GM19397 (cell line): ENCODE measurements at regions not wholly inside any gene's neighbourhood (a gene's known extent, or its start where the extent isn't known, plus 50 kb on each side); places are given as distances from the start of the nearest gene placed in this dataset.

Experiments
- ATAC-seq: cut with Tn5 transposase; IDR thresholded peaks from one replicate; pipeline ENCODE4 v1.9.1; 2021; ENCODE audit warnings: mild to moderate bottlenecking, moderate library complexity; ENCODE audit not compliant: unreplicated experiment

DNA sequence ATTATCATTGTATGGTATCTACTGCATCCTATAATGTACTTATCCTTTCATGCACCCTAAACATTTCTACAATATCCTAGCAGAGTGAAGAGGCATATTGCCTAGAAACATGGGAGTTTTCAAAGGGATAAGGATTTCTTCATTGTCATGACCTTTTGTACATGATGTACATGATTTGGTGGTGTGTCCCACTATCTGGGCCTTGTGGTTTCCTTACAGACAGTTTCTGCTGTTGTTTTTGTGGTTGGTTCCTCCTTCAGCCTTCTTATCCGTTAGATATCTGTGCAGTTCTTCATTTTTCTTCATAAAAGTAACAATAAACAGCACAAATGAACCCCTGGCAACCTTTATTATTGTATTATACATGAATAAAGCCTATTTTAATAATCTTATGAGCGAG lies 70.4 kb upstream of the BACH1 start:
- ATAC-seq, result no peak

DNA sequence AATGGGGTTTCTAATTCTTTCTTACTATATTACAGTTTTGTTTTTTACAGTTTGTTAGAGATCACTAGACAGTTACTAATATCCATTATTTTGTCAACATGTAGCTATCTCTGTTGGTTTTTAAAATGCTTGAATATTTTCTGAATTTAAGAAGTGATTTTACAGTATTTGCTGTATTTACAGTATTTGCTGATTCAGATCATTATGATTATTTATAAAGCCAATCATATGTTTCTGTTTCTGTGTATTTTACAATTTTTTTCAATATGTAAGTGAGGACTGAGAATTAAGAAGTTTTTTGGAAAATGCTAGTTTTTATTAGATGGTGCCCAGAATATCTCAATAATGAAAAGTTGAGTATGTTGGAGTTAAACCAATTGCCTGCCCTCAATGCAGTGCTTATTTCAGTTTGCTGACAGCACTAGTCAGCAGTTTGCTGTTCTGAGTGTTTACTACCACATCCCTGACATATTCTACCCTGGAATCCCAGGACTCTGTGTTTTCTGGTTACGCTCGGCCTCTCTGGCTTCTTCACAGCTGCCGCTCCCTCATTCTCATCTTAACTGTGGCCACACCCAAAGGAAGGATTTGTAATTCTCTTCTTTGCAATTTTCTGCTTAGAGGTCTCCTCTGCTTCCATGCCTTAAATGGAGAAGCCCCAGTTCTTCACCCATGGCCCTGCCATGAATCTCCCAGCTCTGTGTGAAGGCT lies 68.0 kb upstream of the BACH1 start:
- ATAC-seq, result no peak

DNA sequence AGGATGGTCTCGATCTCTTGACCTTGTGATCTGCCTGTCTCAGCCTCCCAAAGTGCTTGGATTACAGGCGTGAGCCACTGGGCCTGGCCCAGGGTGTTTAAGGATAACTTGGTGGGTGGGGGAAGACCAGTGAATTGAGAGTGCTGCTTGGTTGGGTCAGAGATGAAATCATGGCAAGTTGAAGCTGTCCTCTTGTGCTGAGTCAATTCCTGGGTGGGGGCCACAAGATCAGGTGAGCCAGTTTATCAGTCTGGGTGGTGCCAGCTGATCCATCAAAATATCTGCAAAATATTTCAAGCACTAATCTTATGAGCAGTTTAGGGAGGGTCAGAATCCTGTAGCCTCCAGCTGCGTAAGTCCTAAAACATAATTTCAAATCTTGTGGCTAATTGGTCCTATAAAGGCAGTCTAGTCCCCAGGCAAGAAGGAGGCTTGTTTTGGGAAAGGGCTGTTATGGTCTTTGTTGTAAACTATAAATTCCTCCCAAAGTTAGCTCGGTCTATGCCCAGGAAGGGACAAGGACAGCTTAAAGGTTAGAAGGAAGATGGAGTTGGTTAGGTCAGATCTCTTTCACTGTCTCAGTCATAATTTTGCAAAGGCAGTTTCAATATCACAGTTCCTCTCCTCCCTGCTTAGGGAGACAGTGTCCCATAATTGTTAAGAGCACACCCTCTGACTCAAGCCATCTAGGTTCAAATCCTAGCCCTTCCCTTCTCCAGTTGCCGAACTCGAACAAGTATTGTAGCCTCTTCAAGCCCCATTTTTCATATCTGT lies 66.8 kb upstream of the BACH1 start:
- ATAC-seq, result no peak

DNA sequence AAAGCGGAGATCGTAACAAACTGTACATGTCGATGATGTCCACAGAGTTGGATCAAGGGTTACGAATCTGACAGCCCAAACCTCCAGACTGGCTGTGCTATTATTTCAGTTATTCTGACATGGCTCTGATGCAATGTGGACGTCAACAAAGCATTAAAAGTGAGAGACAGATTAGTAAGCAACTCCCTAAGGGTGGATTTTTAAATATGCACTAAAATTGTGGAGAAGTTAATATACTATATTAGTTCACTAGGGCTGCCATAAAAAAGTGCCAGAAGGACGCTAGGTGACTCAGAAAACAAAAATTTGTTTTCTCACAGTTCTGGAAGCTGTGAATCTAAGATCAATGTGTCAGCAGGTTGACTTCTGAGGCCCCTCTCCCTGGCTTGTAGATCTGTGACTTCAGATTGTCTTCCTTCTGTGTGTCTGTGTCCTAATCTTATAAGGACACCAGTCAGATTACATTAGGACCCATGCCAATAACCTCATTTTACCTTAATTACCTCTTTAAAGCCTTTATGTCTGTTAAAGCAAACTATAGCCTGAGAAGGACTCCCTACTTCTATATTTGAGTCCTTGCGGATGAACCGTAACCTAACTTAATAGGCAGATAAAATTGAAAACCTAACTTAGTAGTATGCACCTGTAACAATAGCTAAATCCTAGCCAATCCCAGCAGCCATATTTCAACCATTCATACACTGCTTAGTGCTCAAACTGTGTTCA lies 66.0 kb upstream of the BACH1 start:
- ATAC-seq, result no peak

DNA sequence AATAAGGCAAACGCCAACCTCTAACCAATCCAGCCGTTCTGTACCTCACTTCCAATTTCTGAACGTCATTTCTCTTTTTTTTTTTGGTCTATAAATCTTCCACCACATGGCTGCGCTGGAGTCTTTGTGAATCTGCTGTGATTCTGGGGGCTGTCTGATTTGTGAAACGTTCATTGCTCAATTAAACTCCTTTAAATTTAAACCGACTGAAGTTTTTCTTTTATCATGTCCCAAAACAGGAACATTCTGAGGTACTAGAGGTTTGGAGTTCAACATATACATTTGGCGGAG lies 65.5 kb upstream of the BACH1 start:
- peak; percentile 17 for ATAC-seq

DNA sequence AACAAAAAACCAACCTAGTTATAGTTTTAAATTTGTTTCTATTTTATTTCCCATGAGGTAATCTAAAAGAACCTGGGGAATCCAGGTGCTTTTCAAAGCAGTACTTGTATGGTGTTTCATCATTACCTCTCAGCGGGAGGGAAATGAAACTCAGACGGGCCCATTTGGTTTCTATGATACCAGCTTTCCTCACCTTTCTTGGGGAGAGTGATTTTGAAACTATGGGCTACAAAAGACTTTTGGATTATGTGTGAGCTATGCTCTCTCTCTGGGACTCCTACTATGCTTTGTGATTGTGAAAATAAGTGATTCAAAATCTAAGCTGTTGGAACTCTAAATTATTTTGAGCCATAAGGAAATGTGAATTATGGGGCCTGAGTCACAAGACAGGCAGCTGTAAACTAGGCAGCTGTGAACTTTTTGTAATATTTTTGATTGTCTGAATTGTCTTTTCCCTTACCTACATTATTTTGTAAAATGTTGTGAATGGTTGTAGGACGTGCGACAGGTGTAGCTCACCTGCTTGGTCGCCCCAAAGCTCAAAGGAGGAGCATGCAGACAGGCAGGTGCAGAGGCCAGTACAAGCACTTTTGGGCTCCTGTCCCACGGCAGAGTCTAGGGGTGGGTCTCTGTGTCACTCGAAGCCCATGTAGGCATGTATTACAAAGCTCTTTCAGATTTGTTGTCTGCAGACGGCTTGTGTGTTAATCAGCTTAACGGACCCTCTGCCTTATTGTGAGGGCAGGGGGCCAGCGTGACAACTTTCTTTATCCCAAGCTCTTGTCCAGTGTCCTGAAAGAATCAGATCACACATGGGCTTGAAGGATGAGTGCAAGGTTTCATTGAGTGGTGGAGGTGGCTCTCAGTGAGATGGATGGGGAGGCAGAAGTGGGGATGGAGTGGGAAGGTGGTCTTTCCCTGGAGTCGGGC lies 64.8 kb upstream of the BACH1 start:
- ATAC-seq, result peak; percentile 47

DNA sequence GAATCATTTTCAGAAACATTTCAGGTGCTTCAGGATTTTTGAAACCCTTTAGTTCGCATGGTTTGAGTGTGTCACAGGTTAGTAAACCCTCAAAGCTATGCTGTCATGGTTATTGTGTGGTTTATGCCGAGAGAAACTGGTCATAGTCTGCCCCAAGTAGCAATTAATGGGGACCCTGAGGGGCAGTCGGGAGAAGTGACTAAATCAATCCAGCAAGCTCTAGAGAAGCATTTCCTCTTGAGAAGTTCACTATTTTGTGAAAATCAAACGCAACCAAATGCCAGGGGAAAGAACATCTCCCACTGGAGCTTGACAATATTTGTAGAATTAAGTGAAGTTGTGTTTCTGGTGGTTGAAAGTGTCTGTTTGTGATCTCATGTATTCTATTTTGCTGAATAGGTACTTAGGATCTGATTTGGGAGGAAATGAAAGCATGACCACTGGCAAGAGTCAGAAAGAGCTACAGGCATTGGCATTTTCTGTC lies 63.0 kb upstream of the BACH1 start:
- peak; percentile 53 for ATAC-seq

DNA sequence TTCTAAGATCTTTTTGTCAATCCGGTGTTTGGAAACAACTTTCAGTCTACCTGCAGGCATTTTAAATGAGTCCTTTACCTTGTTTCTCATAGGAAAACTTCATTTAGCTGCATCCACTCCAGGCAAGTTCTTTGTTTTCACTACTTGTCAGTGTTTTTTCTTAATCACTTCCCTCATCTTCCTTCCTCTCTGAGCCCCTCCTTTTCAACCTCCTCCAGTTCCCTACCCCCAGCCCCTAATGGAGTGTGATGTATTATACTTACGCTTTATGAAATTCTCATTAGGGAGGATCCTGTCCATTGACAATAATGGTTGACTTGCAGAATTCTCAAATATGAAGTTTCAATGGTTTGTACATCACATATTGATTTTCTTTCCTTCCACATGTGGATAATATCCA lies 62.5 kb upstream of the BACH1 start:
- no peak for ATAC-seq

DNA sequence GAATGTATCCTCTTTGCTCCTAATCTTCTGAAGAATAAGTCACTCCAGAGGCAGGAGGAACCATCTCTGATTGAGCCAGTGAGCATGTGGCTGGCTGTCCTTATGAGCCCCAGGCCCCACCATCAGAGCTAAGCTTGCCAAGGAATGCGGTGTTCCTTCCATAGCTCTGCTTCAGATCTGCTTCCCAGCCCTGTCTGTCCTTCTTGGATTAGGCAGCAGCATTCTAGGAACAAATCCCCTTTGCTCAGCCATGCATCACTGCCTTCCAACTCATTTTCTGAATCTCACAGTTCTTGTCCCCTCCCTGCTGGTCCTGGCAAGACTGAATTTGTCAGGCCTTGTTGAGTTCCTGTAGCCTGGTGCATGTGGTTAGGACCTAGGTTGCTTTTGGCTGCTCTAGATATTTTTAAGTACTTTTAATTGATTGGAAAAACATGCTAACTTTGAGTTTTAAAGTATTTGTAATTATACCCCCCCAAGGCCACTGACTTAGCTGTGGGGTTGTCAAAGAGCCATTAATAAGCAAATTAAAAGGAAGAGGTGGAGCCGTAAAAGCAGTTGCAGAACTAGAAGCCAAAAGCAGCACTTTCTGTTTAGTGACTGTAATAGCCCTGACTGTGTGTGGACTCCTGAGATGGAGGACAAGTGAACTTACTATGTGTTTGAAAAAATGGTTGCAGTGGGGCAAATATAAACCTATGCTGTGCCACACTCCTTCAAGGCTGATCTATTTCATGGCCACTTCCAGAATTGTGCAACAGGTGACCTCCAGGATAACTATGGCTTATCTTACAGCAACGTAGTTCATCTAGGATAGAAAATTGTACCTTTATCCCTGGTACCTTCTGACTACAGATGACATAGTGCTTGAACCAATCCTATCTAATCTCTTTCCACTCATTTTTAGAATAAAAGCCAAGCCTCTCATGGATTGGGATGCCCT lies 61.3 kb upstream of the BACH1 start:
- ATAC-seq, result no peak

DNA sequence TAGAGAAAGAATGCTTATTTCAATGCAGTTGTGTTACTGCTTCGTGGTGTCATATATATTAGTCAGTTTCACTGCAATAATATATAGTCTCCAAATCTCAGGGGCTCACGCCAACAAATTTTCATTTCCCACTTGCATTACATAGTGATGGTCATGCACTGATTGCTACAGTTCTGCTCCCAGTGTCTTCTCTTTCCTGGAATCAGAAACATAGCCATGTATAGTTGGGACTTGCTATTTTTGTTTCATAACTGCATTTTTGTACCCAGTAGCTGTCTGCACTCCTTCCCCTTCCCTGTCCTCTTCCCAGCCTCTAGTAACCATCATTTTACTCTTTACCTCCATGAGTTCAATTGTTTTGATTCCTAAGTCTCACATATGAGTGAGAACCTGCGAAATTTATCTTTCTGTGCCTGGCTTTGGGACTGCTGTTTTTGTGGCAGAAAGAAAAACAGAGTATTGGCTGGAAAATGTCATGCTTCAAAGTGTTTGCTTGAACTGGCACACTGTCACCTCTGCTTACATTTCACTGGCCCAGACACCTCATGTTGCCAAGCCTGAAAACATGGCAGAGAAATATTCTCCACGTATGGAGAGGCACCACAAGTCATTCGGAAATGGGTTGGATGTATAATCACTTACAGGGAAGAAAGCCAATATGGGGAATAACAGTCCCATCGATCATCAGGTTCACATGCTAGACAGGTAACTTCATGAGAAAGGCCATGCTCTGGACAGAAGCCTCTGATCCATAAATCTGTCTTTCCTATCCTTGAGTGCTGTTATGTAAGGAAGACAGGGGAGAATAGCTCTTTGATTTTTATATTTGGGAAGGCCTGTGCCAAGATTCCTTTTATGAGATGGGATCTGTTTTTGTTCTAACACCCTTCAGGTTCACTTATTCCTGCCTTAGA lies 60.4 kb upstream of the BACH1 start:
- no peak for ATAC-seq

DNA sequence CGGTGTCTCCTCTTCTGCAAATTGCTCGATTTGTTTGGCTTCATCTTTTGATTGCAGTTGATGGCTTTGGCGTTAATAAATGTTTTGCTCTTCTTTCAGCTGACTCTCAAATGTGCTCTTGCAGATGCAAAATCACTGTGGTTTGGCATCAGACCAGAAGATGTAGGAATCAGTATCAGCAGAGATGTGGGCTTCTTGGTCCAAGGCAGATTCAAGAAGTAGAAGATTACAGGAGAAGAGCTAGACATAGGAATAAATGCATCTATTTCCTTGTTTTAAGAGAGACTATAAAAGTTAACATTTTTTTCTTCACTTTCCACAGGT lies 59.8 kb upstream of the BACH1 start:
- no peak for ATAC-seq

DNA sequence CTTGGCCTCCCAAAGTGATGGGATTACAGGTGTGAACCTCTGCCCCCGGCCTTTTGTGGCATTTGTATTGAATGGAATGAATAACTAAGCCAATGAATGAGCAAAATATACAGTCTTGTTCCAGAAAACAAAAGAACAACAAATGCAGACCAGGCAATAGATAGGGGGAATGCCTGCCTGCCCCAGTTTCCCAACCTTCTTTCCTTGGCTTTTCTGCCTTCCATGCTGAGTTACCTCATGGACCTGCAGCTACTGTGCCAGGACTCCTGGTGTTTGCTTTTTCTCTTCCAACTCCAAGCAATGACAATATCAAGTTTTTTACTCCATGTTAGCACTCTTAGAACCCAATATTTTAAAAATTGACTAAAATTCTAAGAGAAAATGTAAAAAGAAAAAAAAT lies 58.6 kb upstream of the BACH1 start:
- no peak for ATAC-seq

DNA sequence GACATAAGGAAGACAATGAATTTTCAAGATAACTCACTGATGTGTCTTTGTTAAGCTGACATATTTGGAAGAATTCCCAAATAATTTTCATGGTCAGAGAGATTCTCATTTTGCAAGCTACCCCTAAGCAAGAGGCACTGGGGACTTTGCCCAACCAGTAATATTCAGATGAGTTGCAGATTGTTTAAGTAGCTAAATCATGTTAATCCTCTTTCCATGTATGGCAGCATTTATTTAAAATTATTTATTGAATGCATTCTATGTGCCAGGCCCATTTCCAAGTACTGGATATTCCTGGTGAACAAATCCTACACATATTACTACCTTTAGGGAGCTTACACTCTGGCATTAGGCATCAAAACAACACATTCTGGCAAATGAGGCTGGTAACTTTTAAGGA lies 56.5 kb upstream of the BACH1 start:
- ATAC-seq, result no peak

DNA sequence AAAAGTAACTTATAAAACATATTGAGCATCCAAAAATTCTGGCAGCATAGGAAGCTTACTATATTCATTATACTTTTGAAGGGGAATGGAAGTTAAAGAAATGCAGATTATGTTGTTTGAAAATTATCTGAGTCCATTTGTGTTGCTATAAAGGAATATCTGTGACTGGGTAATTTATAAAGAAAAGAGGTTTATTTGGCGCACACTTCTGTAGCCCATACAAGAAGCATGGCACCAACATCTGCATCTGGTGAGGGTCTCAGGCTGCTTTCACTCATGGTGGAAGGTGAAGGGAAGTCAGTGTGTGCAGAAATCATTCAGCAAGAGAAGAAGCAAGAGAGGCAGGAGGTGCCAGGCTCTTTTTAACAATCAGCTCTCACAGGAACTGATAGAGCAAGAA lies 55.5 kb upstream of the BACH1 start:
- ATAC-seq, result no peak

DNA sequence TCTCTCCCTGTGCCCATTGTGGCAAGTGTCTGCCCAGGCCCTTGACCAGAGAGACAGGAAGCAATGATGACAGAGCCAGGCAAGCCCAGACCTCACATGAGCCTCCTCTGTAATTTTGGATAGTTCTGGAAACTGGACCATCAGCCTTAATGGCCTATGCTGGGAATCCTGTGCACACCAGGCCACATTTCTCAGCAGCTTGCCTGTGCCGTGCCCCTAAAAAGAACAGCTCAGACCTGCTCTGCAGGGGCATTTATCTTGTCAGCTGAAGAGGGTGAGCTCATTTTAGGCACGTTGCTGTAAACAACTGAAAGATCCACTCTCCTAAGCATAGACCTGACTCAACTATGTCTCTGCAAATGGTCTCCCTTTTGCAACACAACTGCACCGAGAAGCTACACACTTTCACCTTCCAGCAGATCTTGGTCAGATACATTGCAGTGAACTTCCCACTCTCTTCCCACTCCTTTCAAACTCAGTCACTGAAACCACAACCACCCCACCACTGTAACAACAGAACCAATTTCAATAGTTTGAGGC lies 53.5 kb upstream of the BACH1 start:
- ATAC-seq, result no peak

DNA sequence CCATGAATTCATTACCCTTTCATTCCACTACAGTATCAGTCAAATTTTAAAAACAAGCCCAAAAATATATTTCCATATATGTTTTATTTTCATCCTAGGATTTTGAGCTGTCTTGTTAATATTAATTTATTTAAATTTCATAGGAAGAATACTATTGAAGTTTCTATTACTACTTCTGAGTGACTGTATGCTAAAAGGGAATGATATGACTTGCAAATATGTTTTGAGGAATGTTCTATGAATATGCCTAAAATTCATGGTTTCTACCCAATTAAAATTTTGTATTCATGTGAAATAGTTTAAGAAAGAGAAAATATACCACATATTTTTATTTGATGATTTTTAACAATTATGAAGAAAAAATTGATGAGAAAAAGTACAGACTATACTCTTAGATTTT lies 52.9 kb upstream of the BACH1 start:
- no peak for ATAC-seq

DNA sequence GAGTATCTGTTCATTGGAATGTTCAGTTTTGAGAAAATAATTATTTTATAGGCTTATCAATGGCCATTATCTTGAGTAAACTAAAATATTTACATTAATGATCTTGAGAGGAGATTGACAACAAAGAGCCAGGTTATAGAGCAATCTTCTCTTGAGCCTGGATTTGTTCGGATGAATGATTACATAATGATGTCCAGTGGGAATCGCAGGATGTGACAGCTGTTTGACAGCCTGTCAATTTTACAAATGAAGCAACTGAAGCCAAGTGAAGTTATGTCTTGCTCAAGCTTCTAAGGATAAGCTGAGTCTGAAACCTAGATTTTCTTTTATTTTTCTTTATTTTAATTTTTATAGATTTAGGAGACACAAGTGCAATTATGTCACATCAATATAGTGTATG lies 52.1 kb upstream of the BACH1 start:
- no peak for ATAC-seq

DNA sequence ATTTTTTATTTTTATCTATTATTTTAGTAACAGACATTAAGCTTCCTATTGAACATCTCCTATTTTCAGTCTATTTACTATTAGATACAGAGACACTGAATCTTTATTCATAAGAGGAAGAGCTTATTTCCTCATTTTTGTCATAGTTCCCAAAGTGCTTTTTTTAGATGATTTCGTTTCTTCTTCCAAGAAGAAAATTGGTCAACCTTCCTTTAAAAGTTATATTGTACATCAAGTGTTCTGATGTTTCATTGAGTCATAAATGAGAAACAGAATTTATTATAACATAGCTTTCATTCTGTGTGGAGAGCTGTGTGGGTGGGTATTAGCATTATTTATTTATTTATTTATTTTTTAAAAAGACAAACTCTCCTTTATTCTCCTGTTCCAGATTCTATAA lies 50.6 kb upstream of the BACH1 start:
- ATAC-seq, result no peak
